Fibroblast of lung (primary cell): ENCODE measurements at regions not wholly inside any gene's neighbourhood (a gene's known extent, or its start where the extent isn't known, plus 50 kb on each side); places are given as distances from the start of the nearest gene placed in this dataset.

Experiments
- EZH2 ChIP-seq: IDR thresholded peaks from 2 replicates; pipeline ENCODE4 v1.5.1; 2012; ENCODE audit warnings: low read length, control low read depth, mild to moderate bottlenecking; ENCODE audit errors: missing control alignments
- TF ChIP-seq, protein P1 (sequence below), 2 donors: IDR thresholded peaks in 1 of 2; conservative IDR thresholded peaks in 1 of 2; 1 replicate in 1 of 2; 2 replicates in 1 of 2; pipeline ENCODE4 v1.5.1; 2011 to 2012; ENCODE audit warnings: low read length in 2 of 2, control low read depth in 1 of 2, inconsistent platforms in 1 of 2, low read depth in 1 of 2, mild to moderate bottlenecking in 1 of 2

DNA sequence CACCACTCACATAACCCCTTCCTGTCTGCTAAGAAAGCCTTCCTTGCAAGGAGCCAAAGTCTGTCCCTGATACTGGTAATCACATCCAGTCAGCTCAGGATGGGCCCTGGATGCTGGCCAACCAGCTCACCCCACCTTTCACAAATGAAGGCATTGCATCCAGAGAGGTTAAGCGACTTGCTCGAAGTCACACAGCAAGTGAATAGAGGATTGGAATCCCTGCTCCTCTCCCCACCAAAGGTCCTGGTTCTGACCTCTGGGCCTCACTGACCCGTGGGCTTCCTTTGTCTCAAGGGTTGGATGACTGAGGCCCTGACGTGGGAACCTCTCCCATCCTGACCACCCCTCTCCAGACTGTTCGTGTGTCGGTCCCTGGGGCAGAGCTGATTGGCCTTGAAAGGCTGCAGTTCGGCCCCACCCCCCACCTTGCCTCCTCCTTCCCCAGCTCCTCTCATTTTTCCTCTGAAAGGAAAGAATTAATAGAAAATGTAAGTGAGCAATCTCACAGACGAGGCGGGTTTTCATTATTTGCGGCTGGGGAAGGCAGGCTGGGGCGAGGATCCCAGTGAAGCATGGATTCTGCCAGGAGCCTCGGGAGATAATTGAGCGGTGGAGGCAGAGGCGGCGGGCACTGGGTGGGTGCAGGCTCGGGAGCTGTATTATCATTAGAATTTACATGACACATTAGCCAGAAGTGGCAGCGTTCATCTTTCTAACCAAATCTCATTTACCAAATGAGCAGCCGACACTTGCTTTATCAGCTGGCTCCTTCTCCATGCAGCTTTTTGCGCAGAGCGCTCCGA, 101.5 kb upstream of the CSF3R start:
- TF ChIP-seq, protein P1, sequence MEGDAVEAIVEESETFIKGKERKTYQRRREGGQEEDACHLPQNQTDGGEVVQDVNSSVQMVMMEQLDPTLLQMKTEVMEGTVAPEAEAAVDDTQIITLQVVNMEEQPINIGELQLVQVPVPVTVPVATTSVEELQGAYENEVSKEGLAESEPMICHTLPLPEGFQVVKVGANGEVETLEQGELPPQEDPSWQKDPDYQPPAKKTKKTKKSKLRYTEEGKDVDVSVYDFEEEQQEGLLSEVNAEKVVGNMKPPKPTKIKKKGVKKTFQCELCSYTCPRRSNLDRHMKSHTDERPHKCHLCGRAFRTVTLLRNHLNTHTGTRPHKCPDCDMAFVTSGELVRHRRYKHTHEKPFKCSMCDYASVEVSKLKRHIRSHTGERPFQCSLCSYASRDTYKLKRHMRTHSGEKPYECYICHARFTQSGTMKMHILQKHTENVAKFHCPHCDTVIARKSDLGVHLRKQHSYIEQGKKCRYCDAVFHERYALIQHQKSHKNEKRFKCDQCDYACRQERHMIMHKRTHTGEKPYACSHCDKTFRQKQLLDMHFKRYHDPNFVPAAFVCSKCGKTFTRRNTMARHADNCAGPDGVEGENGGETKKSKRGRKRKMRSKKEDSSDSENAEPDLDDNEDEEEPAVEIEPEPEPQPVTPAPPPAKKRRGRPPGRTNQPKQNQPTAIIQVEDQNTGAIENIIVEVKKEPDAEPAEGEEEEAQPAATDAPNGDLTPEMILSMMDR (conservative IDR thresholded peaks at IDR 0.05 in 1 of 2, IDR thresholded peaks at IDR 0.05 in 1 of 2; ENCODE audit: low read depth in 1 of 2, low read length in 2 of 2) = no peak
- no peak for TF ChIP-seq EZH2
